ENCODE measurements at regions not wholly inside any gene's neighbourhood (a gene's known extent, or its start where the extent isn't known, plus 50 kb on each side); places are given as distances from the start of the nearest gene placed in this dataset.

GRCh38 chr13:76656056-76656455, 230.1 kb downstream of the KCTD12 start (continued):
- TF ChIP-seq CHD7 (IDR thresholded peaks at IDR 0.05; ENCODE audit: insufficient replicate concordance, low read length) (no peak), GTF2F1 (IDR thresholded peaks at IDR 0.05; ENCODE audit: borderline replicate concordance, low read depth, low read length) (no peak), CHD1 (IDR thresholded peaks at IDR 0.05; ENCODE audit: low read depth, low read length) (no peak), TAF7 (optimal IDR thresholded peaks at IDR 0.05; ENCODE audit: borderline replicate concordance, low read depth, low read length) (no peak), YY1 (IDR thresholded peaks at IDR 0.05; ENCODE audit: low read depth, low read length) (no peak), RFX5 (IDR thresholded peaks at IDR 0.05; ENCODE audit: borderline replicate concordance, low read depth, low read length) (no peak), EZH2 (IDR thresholded peaks at IDR 0.05; ENCODE audit: low read depth, low read length, severe bottlenecking) (no peak), SIN3A (conservative IDR thresholded peaks at IDR 0.05 in 1 of 2, IDR thresholded peaks at IDR 0.05 in 1 of 2; ENCODE audit: low read depth in 1 of 2, low read length in 2 of 2) (no peak)
- TF ChIP-seq, protein P1, sequence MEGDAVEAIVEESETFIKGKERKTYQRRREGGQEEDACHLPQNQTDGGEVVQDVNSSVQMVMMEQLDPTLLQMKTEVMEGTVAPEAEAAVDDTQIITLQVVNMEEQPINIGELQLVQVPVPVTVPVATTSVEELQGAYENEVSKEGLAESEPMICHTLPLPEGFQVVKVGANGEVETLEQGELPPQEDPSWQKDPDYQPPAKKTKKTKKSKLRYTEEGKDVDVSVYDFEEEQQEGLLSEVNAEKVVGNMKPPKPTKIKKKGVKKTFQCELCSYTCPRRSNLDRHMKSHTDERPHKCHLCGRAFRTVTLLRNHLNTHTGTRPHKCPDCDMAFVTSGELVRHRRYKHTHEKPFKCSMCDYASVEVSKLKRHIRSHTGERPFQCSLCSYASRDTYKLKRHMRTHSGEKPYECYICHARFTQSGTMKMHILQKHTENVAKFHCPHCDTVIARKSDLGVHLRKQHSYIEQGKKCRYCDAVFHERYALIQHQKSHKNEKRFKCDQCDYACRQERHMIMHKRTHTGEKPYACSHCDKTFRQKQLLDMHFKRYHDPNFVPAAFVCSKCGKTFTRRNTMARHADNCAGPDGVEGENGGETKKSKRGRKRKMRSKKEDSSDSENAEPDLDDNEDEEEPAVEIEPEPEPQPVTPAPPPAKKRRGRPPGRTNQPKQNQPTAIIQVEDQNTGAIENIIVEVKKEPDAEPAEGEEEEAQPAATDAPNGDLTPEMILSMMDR (IDR thresholded peaks at IDR 0.05; ENCODE audit: control extremely low read depth in 1 of 3, insufficient read depth in 1 of 3, low read depth in 1 of 3, low read length in 3 of 3): no peak

All from H1 (cell line).